WI38 (cell line): ENCODE measurements at regions not wholly inside any gene's neighbourhood (a gene's known extent, or its start where the extent isn't known, plus 50 kb on each side); places are given as distances from the start of the nearest gene placed in this dataset.

Source experiments
- H3K4me3 ChIP-seq: 2 replicates; pipeline ENCODE4 v1.5.1; 2011; ENCODE audit warnings: low read depth, mild to moderate bottlenecking, control low read depth, low read length
- TF ChIP-seq, protein P1 (sequence below): IDR thresholded peaks from 2 replicates; pipeline ENCODE4 v1.5.1; 2012; ENCODE audit warnings: low read depth, mild to moderate bottlenecking, control low read depth, low read length

DNA sequence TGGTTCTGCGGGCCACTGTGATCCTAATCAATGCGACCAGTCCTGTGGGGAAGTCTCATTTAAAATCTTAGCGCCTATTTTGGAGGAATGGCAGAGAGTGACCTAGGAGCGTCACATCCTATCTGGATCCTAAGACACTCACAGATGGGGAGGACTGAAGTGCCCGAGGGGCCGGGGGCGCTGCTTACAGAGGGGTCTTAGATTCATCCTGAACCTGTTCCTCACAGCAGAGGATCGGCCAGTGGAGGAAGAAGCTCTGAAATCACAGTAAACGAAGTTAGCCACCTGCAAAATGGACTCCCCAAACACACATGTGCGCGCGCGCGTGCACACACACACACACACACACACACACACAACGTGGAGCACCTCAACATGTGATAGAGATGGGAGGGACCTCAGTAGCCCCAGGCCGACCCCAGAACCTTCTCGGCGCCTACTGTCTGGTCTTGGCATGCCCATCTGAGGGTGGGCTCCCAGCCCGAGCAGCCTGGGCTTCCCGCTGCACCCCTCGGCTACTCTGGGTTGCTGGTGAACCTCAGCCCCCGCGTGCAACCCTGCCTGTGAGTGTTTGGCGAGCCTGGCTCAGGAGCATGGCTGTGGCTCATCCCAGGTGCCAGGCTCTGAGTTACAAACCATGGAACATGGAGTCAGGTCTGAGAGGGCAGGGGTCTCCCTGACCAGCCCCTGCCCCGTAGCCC, 613.3 kb downstream of the TBC1D22A start:
- no peak overlapping the region for H3K4me3 ChIP-seq

DNA sequence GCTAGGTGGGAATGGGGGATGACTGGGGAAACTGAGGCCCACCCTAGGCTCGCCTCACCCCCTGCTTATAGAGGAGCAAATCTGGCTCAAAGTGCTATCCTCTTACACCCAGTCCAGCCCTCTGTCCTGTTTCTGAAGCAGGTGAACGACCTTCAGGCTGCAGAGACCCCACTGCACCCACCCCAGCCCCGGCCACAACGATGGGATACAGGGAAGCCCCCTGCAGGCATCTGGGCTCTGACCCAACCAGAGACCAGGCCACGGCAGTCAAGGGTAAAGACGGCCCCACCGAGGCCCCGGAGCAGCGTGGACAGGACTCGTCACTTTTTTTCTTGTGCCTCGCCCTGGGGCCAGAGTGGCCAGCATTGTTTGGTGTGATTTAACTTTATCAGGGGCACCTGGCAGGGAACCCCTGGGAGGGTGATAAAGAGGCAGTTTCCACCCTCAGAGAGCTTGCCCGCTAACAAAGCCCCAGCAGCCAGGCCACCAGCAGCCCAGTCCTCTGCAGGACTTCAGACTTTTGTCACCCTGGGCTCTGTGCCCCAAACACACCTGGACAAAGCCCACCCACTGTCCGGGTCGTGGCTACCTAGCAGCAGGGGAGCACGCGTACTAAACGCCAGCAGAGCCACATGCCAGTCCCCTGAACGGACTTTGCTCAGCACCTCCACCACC, 612.6 kb downstream of the TBC1D22A start:
- TF ChIP-seq, protein P1, sequence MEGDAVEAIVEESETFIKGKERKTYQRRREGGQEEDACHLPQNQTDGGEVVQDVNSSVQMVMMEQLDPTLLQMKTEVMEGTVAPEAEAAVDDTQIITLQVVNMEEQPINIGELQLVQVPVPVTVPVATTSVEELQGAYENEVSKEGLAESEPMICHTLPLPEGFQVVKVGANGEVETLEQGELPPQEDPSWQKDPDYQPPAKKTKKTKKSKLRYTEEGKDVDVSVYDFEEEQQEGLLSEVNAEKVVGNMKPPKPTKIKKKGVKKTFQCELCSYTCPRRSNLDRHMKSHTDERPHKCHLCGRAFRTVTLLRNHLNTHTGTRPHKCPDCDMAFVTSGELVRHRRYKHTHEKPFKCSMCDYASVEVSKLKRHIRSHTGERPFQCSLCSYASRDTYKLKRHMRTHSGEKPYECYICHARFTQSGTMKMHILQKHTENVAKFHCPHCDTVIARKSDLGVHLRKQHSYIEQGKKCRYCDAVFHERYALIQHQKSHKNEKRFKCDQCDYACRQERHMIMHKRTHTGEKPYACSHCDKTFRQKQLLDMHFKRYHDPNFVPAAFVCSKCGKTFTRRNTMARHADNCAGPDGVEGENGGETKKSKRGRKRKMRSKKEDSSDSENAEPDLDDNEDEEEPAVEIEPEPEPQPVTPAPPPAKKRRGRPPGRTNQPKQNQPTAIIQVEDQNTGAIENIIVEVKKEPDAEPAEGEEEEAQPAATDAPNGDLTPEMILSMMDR: no peak
- no peak overlapping the region for H3K4me3 ChIP-seq

More for the DNA sequence above, 613.3 kb downstream of the TBC1D22A start:
- TF ChIP-seq, protein P1: no peak

DNA sequence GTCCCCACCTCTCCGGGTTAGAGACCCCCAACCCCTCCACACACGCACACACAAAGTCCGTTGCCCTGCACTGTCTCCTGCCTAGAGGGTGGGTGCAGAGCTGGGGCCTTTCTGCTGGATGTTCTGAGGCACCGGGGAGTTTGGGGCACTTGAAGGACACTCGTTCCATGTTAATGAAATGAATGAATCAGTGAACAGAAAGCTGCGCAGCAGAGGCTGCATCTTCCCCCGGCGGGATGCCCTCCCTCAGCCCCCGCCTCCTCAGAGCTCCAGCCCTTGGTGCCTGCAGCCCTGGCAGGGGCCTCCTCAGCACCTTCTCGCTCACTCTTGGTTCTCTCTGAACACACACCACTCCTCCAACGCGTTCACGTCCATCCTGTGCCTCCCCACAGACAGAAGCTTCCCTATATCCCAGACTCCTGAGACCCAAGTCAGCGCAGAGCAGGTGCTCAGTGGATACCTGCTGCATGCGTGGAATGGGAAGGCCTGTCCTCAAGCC, 611.9 kb downstream of the TBC1D22A start:
- TF ChIP-seq, protein P1: no peak
- no peak overlapping the region for H3K4me3 ChIP-seq

DNA sequence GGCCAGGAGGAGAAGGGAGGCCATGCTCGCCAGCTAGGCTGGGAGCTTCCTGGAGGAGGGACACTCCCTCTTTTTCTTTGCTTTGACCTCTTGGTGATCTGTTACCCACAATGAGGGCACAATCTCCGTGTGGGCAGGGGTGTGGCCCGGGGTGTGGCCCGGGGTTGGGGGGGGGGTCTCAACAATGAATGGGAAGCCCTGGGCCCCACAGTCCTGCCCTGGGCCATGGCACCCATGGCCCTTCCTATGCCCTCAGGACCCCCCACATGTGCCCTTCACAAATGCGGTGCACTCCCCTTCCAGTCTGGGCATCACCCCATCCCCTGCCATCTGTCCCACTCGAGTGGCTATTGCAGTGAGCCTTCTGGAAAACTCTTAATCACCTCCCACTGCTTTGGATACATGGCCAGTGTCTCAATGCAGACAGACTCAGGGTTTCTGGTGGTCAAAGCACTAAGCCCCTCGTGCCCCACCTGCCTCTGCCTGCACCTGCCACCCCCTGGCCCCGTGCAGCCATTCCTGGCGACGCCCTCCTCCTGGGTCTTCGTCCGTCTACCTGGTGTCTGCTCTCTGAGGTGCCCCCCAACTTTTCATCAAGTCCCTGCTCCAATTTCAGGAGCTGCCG, 611.3 kb downstream of the TBC1D22A start:
- H3K4me3 ChIP-seq: no peak overlapping the region
- TF ChIP-seq, protein P1: no peak

DNA sequence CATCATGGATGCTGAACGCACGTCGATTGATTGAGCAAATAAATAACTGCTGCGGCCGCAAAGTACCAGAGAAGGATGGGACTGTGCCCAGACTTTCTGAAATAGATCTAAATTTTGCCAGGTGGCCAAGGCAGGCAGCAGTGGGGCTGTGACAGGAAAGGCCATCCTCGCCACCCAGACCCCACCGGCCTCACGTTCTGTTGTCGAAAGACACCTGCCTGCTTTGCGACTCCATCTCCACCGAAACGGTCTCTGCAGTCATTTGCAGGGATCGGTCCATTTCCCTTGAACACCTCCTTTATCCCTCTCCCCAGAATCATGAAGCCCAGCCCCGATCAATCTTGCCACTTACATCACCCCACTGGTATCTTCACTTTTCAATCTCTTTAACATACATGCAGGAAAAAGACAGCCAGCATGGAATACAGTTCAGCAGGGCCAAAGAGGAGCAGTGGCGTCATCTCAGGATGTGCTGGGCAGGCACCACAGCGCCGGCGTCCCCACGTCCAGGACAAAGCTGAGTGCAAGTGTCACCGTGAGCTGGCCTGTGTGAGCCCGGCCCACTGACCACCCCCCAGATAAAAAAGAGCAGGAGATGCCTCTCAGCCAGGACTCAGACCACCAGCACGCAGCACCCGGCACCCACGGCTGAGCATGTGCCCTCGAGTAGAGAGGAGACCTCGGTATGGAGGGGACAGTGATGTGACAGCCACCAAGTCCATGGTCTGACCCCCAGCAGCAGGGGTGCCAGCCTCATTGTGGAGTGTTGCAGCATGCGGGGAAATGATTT, 610.3 kb downstream of the TBC1D22A start:
- no peak overlapping the region for H3K4me3 ChIP-seq
- TF ChIP-seq, protein P1: no peak

DNA sequence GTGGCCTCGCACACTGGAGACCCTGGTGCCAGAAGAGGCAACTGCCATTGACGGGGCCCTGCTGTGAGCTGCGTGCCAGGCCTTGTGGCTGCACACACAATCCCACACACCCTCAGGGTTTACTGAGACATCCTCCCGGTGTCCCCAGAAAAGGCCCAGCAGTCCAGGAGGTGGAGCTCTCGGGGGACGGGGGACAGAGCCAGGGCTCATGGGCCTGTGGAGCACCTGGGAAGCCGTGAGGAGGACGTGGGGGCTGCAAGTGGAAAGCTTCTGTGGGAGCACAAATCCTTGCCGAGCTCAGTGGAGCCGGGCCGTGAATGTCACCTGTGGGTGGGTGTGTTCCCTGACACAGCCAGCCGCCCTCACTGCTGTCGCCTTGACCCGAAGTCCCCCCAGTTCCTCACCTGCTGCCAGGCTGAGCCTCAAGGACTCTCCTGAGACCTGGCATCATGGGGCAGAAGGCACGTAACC, 609.7 kb downstream of the TBC1D22A start:
- H3K4me3 ChIP-seq: no peak overlapping the region
- TF ChIP-seq, protein P1: no peak
